Sigmoid colon (tissue), 4 donors: ENCODE measurements at regions not wholly inside any gene's neighbourhood (a gene's known extent, or its start where the extent isn't known, plus 50 kb on each side); places are given as distances from the start of the nearest gene placed in this dataset.

ENCODE experiments used
- EP300 ChIP-seq, 4 donors: sonication (generic); formaldehyde crosslinking; IDR thresholded peaks; one replicate each; pipeline ENCODE4 v1.6.1; 2017; ENCODE audit warnings: antibody characterized with exemption in 4 of 4
- POLR2A ChIP-seq, 2 donors: fragments of 450-650 bp; IDR thresholded peaks; one replicate each; pipeline ENCODE4 v1.6.1; 2016; ENCODE audit warnings: antibody characterized with exemption in 2 of 2, mild to moderate bottlenecking in 2 of 2, moderate library complexity in 2 of 2
- POLR2AphosphoS5 ChIP-seq, 4 donors: sonication (generic); formaldehyde crosslinking; IDR thresholded peaks; one replicate each; pipeline ENCODE4 v1.6.1; 2017; ENCODE audit warnings: antibody characterized with exemption in 4 of 4
- TF ChIP-seq, protein P1 (sequence below), 4 experiments: fragments of 450-650 bp in 3 of 4; fragments of 200-600 bp in 1 of 4; IDR thresholded peaks; one replicate each; pipeline ENCODE4 v1.5.1; 2016 to 2019; ENCODE audit warnings: antibody characterized with exemption in 4 of 4, mild to moderate bottlenecking in 3 of 4, moderate library complexity in 2 of 4

DNA sequence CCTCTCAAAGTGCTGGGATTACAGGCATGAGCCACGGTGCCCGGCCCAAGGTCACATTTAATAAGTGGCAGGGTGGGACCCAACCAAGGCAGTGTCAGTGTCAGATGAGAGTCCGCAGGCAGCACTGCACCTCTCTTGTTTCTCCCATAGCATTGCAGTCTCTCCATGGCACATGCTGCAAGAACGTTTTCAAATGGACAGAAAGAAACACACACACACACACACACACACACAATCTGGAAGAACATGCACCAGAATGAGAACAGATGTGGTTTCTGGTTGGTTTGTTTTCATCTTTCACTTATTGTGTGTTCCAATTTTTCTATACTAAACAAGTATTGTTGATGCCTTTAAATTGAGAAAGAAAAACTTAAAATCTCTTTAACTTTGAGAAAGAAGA, 126.5 kb downstream of the SYF2 start:
- TF ChIP-seq, protein P1, sequence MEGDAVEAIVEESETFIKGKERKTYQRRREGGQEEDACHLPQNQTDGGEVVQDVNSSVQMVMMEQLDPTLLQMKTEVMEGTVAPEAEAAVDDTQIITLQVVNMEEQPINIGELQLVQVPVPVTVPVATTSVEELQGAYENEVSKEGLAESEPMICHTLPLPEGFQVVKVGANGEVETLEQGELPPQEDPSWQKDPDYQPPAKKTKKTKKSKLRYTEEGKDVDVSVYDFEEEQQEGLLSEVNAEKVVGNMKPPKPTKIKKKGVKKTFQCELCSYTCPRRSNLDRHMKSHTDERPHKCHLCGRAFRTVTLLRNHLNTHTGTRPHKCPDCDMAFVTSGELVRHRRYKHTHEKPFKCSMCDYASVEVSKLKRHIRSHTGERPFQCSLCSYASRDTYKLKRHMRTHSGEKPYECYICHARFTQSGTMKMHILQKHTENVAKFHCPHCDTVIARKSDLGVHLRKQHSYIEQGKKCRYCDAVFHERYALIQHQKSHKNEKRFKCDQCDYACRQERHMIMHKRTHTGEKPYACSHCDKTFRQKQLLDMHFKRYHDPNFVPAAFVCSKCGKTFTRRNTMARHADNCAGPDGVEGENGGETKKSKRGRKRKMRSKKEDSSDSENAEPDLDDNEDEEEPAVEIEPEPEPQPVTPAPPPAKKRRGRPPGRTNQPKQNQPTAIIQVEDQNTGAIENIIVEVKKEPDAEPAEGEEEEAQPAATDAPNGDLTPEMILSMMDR (IDR thresholded peaks at IDR 0.05), result no peak
- TF ChIP-seq POLR2A (IDR thresholded peaks at IDR 0.05), result no peak
- no peak for TF ChIP-seq POLR2AphosphoS5 (IDR thresholded peaks at IDR 0.05)
- no peak for TF ChIP-seq EP300 (IDR thresholded peaks at IDR 0.05)
